GM18498 (cell line): ENCODE measurements at regions not wholly inside any gene's neighbourhood (a gene's known extent, or its start where the extent isn't known, plus 50 kb on each side); places are given as distances from the start of the nearest gene placed in this dataset.

Source experiments
- ATAC-seq: cut with Tn5 transposase; IDR thresholded peaks from one replicate; pipeline ENCODE4 v1.9.1; 2021; ENCODE audit warnings: mild to moderate bottlenecking, moderate library complexity; ENCODE audit not compliant: unreplicated experiment

GRCh38 chrY:8390310-8390709 is 947.0 kb upstream of the TSPY4 start:
- ATAC-seq: no peak

- ATAC-seq: no peak
These were observed 944.0 kb upstream of the TSPY4 start for GRCh38 chrY:8393246-8393645.

- no peak for ATAC-seq
These were observed 914.4 kb upstream of the TSPY4 start for GRCh38 chrY:8422906-8423305.

- no peak for ATAC-seq
These were observed 910.8 kb upstream of the TSPY4 start for GRCh38 chrY:8426433-8426832.

- peak; percentile 71 for ATAC-seq
These were observed 899.8 kb upstream of the TSPY4 start for GRCh38 chrY:8437510-8437909.

GRCh38 chrY:8442097-8442496 is 895.2 kb upstream of the TSPY4 start:
- ATAC-seq: no peak

- ATAC-seq: no peak
These were observed 884.3 kb upstream of the TSPY4 start for GRCh38 chrY:8452963-8453362.

- ATAC-seq: no peak
These were observed 870.5 kb upstream of the TSPY4 start for GRCh38 chrY:8466813-8467212.

- ATAC-seq: no peak
These were observed 867.0 kb upstream of the TSPY4 start for GRCh38 chrY:8470249-8470648.

GRCh38 chrY:8479141-8479540 is 858.1 kb upstream of the TSPY4 start:
- no peak for ATAC-seq

GRCh38 chrY:8488955-8489354 is 848.3 kb upstream of the TSPY4 start:
- ATAC-seq: no peak

GRCh38 chrY:8489880-8490630 is 847.2 kb upstream of the TSPY4 start:
- ATAC-seq: no peak

- ATAC-seq: no peak
These were observed 842.9 kb upstream of the TSPY4 start for GRCh38 chrY:8494396-8494795.

- ATAC-seq: no peak
These were observed 842.0 kb upstream of the TSPY4 start for GRCh38 chrY:8495243-8495642.

GRCh38 chrY:8500888-8501287 is 836.4 kb upstream of the TSPY4 start:
- ATAC-seq: no peak

- ATAC-seq: no peak
These were observed 803.8 kb upstream of the TSPY4 start for GRCh38 chrY:8533468-8533867.

GRCh38 chrY:8535704-8536103 is 801.6 kb upstream of the TSPY4 start:
- peak; percentile 95 for ATAC-seq

- ATAC-seq: peak; percentile 28
These were observed 801.0 kb upstream of the TSPY4 start for GRCh38 chrY:8536277-8536676.

GRCh38 chrY:8541306-8541705 is 796.0 kb upstream of the TSPY4 start:
- no peak for ATAC-seq

GRCh38 chrY:8544715-8545114 is 792.5 kb upstream of the TSPY4 start:
- ATAC-seq: peak; percentile 89

- no peak for ATAC-seq
These were observed 789.3 kb upstream of the TSPY4 start for GRCh38 chrY:8547931-8548330.

- ATAC-seq: no peak
These were observed 785.9 kb upstream of the TSPY4 start for GRCh38 chrY:8551323-8551722.

- ATAC-seq: no peak
These were observed 785.0 kb upstream of the TSPY4 start for GRCh38 chrY:8552168-8552805.
